ENCODE measurements at regions not wholly inside any gene's neighbourhood (a gene's known extent, or its start where the extent isn't known, plus 50 kb on each side); places are given as distances from the start of the nearest gene placed in this dataset.

DNA sequence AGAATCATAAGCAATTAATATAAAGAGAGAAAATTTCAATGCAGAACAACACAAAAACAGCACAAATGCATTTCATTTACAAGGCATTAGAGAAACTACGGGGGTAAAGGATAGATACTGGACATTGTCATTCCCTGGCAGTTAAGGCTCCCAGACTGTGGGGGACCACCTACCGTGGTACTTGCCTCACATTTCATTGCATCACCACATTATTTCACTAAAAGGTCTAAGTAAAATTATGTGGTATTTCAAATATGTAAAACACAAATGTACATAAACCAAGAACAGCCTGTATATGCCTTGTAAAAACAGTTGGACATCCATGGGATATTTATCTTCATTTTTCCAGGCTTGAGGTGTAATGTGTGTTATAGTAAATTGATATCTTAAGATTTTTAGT is 571.2 kb upstream of the ZNF462 start:
- TF ChIP-seq, protein P1, sequence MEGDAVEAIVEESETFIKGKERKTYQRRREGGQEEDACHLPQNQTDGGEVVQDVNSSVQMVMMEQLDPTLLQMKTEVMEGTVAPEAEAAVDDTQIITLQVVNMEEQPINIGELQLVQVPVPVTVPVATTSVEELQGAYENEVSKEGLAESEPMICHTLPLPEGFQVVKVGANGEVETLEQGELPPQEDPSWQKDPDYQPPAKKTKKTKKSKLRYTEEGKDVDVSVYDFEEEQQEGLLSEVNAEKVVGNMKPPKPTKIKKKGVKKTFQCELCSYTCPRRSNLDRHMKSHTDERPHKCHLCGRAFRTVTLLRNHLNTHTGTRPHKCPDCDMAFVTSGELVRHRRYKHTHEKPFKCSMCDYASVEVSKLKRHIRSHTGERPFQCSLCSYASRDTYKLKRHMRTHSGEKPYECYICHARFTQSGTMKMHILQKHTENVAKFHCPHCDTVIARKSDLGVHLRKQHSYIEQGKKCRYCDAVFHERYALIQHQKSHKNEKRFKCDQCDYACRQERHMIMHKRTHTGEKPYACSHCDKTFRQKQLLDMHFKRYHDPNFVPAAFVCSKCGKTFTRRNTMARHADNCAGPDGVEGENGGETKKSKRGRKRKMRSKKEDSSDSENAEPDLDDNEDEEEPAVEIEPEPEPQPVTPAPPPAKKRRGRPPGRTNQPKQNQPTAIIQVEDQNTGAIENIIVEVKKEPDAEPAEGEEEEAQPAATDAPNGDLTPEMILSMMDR (IDR thresholded peaks at IDR 0.05; ENCODE audit: poor library complexity) = no peak
- TF ChIP-seq EZH2phosphoT487 (IDR thresholded peaks at IDR 0.05; ENCODE audit: low read depth, severe bottlenecking, unreplicated experiment) = no peak

Measured in hepatocyte (in vitro differentiated cells).